GM18868 (cell line): ENCODE measurements at regions not wholly inside any gene's neighbourhood (a gene's known extent, or its start where the extent isn't known, plus 50 kb on each side); places are given as distances from the start of the nearest gene placed in this dataset.
"Not testable (repeated sequence)": the region's sequence is repeated elsewhere in the genome, so short reads cannot be mapped to it uniquely, and the experiment has no call there.

Experiments
- ATAC-seq: cut with Tn5 transposase; IDR thresholded peaks from one replicate; pipeline ENCODE4 v1.9.1; 2021; ENCODE audit warnings: mild to moderate bottlenecking, moderate library complexity; ENCODE audit not compliant: unreplicated experiment

DNA sequence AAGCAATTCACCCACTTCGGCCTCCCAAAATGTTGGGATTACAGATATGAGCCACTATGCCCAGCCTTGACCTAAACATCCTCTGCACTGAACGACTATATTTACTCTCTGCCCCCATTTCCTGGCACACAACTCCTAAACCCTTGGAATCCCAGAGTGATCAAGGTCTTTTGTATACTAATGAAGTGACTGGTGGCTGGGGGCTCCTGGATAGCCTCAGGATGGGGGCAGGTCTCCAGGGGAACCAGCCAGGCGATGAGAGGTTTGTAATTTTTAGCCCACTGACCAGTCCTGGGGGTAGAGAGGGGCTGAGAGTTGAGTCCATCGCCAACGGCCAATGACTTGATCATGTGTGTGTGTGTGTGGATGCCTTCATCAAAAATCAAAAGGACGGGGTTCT is 71.1 kb downstream of the FAM50B start:
- no peak for ATAC-seq

DNA sequence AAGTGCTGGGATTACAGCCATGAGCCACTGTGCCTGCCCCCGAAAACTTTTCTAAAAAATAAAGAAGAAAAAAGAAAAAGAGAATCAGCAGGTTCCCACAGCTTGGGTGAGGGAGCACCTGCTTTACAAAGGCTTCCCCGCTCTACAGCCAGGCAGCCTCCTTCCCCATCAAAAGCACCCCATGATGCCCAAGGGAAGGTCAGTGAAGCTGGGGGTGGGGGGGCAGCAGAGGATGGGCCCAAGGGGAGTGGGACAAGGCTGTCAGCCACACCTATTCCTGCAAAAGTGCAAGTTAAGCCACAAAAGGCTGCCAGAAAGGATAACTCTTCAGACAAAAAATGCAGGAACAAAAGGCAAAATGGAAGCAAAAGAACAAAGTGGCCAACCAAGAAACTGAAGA is 72.5 kb downstream of the FAM50B start:
- ATAC-seq: no peak

DNA sequence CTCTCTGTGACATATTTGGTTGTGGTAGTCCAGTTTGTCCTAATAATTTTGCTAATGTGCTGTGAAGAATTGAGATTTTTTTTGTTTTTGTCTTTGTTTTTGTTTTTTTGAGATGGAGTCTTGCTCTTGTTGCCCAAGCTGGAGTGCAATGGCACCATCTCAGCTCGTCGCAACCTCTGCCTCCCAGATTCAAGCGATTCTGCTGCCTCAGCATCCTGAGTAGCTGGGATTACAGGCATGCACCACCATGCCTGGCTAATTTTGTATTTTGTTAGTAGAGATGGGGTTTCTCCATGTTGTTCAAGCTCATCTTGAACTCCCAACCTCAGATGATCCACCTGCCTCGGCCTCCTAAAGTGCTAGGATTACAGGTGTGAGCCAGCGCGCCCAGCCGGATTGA is 73.4 kb downstream of the FAM50B start:
- not testable (repeated sequence) for ATAC-seq

DNA sequence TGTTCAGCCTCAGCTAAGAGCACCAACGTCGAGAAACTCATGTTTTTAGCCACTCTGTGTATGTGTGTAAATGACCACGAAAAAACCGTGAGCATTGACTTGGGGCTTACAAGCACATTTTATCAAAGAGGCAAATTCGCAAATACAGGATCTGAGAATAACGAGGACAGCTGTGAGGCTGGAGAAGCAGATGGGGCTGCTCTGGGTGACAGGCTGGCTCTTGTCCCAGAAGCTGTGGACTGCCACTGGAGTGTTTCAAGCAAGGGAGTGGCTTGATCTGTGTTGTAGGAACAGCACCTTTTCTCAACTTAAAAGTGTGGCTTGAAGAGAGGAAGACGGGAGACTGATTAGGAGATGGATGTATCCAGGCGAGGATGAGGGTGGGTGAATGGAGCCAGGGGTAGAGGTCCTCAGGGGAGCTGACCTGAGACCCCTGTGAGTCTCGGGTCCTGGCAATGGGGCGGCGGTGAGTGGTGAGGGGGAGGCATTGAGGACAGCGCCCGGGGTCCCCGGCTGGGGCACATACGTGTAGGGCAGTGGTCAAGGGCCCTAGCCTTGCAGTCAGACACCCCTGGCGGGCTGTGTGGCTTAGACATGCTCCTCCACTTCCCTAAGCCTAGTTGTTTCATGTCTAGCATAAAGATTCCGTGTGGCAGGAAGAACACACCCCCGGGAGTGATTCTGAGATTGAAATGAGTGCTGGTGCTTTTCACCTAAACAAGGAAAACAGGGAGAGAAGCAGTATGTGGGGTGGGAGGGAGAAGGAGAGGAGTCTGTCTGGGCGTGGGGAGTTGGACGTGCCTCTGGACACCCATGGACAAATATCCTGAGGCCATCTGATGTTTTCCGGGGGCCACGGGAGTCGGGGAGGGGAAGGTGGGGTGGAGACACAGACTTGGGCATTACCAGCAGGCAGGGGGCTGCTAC is 76.3 kb downstream of the FAM50B start:
- ATAC-seq: not testable (repeated sequence)

DNA sequence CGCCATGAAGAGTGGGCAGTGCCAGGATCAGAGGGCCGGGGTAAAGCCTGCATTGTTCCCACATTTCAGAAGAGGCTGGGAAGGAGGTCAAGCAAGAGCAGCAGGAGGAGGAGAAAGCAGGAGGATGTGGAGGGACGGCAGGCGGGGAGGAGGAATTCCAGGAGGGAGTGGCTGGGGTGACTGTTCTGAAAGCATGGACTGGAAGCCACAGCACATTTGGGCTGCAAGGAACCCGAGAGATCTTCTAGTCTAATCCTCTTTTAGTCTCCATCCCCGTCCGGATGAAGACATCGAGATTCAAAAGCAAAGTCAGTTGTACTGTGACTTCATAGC is 76.9 kb downstream of the FAM50B start:
- no peak for ATAC-seq

DNA sequence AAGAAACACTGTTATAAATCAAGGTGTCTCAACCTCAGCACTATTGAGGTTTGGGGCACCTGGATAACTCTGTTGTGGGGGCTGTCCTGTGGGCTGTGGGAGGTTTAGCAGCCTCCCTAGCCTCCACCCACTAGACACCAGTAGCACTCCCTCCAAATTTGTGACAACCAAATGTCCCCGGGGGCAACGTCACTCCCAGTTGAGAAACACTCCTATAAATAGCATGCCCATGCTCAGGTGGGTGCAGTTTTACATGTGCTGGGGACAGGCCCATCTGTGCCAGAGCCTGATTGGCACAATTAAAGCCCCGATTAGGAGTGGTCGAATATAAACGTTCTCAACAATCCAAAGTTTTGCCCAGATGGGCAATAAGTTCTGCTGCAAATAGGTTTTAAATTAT is 78.9 kb downstream of the FAM50B start:
- no peak for ATAC-seq

DNA sequence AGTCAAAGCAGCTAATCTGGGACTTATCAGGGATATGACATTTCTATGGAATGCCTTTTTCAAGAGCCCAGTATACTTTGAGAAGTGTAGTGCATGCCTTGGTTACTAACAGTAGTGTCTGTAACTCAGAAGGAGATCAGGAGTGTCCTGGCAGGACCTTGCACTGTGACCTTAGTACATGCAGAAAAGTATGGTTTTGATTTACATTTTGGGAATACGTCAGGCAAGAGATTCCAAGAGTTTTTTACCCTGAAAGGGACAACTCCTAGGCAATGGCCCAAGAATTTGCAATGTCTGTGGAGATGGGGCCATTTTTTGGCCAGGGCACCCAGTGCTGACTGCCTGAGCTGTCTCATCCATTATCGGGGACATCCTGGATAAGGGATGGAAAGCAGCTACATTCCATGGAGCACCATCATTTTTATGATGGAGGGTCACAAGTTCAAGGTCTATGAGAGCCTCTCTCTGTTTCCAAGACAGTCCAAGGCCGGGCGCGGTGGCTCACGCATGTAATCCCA is 80.2 kb downstream of the FAM50B start:
- ATAC-seq: no peak

DNA sequence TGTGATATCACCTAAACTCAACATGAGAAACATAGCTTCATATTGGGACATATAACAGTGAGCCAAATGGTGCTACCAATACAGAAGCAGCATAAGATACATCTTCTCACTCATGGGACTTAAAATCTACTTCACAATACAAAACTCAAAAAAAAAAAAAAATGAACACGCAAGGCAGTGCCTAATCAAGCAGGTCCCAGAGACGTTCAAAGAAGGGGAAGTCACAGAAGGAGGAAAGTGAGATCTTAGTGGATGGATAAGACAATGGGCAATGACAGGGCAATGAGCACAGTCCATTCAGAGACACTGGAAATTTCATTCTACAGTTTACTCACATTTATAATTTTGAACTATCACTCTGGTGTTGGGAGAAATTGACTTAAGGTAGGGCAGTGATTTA is 88.3 kb downstream of the FAM50B start:
- no peak for ATAC-seq

DNA sequence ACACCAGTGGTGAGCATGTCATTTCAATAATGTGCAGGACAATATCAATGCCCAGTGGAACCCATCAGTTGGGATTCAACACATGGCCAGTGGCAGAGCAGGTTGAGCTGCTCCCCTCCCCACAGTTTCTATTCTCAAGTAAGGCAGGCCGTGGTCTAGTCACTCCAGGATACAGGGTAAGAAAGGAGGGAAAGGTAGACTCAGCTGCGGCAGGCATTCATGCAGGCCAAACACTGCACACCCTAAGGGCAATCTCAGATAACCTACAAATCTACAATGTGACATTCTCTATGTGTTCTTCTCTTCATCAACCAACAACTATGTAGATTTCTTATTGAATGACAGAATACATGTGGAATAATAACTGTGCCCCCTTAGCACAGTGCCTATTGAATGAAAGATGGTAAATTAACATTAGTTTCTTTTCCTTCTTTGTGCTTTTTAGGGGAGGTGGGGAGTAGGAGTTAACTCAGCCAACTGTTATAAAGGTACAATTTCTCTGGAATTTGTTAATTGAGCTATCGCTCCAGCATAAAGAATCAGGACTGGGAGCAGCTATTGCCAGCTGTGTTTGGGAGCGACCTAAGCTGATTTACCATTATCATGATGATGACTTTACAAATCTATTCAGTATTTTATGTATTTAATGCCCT is 89.7 kb downstream of the FAM50B start:
- no peak for ATAC-seq

DNA sequence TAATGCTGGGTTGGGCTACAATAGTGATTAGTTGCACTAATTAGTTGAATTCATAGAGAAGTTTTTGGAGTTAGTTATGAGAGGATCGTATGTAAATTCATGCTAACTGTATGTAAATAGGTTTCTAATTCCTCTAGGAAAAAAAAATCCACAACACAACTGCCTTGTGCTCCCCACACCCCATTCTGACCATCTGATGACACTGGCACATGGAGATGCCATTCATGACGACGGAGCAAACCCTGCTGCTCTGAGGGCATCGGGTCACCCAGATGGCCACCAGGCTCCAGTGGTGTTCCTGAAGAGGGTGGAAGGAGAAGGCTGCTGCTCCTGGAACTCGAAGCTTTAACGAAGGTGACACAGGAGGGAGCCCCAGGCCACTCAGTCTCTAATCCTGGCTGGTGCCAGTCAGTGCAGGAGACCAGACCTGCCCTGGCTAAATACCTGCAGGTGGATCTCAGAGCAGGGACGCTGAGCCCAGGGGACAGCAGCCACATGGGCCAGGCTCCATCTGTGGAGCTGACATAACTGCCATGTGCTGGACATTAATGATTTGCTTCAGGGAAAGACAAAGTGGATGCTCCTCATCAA is 90.3 kb downstream of the FAM50B start:
- ATAC-seq: no peak

DNA sequence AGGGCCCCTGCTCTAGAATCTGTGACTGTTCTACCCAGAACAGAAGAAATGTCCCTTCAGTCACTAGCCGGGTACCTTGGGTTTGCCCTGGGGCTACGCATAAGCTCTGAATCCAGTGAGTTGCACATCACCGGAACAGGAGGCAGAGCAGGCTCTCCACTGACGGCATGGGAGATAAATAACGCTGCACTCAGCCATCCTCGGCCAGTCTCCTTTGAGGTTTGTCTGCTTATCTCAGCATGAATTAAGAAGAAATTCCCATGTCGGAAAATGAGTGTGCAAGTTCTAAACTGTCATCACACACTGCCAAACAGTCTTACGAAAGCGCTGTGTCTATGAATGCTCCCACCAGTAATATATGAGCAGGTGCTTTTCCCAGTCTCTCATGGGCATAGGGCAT is 90.8 kb downstream of the FAM50B start:
- ATAC-seq: no peak

DNA sequence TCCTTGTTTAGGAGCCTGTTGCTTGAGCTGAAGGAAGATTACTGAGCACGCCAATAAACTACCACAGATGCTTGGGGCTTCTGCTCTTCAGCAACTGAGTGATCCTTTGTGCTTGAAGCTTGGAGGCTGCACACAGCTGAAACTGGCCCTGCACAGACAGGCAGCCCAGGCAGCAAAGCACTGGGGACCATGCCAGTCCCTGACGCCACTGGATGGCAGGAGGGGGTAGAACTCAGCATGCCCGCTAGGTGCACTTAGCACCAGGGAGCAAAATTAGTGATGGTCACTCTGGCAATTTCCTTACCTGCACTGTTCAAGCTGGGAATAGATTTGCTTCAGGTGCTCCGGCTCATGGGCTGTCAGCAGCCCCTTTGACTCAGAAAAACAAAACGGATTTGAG is 91.5 kb downstream of the FAM50B start:
- ATAC-seq: no peak

DNA sequence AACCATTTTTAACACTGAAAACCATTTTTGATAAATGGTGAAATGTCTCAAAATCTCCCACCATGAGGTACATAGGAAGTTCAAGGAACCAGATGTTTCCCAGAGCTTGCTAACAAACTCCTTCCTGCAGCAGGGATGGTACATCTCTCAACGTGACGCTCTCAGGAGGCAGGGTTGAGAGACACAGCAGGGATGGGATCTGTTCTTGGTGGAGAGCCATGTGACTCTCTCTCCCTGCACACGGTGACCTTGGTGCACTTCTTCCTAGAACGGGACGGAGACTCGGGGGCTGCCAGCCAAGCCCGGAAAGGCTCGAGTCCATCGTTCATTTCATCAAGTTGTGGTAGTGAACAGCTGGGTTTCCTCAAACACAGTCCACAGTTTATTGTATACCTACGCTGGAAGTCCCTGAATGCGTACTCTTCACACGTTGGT is 94.2 kb downstream of the FAM50B start:
- no peak for ATAC-seq

DNA sequence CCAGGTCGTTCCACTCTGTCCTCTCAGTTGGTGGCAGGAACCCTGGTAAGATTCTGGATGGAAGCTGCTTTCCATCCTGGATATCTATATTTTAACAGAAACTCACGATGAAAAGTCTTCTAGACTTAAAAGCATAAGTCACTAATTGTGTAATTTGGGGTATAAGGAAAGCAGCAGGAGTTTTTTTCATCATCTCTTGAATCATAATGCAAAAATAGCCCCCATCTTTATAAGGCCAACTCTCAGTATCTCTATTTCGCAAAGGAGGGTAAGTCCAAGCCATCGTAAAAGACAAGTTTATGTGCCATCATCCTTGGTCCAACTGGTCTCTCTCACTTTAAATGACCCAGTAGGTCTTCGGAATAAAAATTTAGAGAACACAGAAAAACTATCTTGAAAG is 95.1 kb downstream of the FAM50B start:
- no peak for ATAC-seq

DNA sequence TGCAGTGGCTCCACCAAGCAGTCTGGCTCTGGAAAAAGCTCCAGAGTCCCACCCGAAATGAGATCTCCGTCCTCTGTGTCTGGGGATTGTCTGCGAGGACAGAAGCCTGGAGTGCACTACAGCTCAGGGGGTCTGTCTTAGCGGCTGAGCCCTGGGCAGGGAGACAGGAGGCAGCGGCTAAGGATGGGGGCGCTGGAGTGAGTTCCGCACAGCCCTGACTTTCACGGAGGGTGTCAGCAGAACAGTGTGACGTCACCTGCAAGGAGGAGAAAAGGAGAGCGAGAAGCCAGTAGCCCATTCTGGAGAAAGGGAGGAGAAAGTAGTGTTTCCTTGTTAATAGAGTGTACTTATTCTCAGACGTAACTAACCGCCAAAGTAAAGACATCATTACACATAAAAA is 97.6 kb downstream of the FAM50B start:
- no peak for ATAC-seq

DNA sequence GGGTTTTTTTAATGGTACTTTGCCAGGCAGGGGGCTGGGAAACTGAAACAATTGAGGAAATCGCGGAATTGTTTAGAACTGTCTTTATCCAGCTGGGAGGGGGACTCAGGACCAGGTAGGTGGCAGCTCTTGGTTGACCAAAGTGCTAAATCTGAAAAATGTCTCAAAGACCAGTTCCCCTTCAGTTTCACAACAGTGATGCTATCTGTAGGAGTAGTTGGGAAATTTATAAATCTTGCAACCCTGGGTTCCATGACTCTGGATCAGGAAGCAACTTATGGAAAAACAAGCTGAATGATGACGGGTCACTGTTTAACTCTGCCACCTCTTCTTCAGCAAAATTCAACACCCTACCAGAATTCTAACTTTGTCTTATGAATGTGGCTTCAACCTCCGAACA is 99.7 kb downstream of the FAM50B start:
- no peak for ATAC-seq

DNA sequence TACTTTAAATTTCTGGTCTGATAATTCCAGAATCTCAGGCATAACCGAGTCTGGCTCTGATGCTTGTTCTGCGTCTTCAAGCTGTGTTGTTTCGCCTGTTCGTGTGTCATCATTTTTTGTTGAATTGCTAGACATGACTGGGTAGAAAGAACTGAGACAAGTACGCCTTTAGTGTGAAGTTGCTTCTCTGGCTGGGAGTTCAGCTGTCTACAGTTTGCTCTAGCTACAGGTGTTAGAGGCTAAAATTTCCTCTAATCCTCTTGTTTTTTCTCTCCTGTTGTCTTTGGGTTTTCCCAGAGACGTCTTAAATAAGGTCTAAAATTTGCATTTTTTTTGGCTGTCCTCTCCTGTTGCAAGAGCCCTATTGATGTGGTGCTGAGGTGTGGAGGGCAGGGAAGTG is 100.3 kb downstream of the FAM50B start:
- ATAC-seq: no peak

DNA sequence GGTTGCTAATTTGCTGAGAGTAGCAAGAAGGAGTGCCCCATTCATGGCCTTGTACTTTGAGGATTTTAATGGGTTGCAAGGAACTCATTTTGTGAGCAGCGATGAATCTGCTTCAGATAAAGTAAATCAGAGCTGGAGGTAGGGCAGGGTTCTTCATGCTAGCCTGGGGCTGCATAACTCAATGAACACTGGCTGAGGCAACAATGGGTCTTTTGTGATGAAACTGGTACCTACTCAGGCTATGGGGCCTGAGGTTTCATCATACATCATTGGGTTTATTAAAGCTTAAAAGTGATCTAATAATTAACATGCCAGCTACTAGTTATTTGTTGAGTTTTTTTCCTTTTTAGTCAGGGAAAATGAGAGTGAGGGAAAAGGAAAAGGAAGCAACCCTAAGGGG is 106.9 kb downstream of the FAM50B start:
- no peak for ATAC-seq

DNA sequence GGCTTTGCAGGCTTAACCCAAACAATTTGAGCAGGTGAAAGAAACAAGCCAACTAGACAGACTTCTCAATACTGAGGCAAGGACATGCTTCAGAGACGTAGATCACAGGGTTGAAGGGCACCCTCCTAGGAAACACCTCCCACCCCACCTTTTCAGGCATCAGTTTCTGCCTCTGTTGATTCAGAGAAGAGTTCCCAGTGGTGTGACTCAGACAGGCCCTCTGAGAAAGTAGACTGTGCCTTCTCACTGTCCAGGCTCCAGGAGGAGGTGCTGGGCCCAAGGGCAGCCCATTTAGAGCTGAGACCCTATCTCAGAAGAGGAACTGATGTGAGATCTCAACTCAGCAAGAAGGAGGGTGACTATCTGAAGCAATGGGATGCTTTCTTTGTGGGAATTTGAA is 108.1 kb downstream of the FAM50B start:
- ATAC-seq: no peak

DNA sequence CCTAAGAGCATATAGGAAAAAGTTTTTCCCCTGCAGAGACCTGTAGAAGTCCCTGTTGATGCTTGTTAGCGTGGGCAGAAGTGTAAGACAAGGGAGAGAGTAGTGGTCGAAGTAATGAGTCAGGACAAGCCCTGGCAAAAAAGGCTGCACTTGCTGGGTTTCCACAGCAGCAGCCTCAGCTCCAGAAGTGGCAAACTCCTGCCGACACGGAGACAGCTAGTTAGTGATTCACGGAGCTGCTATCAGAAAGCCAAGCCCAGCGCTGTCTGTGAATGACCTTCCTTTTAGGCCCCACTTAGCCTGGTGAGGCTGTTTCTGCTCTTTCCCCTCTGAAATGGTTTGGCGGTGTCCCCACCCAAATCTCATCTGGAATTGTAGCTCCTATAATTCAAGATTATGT is 109.1 kb downstream of the FAM50B start:
- no peak for ATAC-seq

DNA sequence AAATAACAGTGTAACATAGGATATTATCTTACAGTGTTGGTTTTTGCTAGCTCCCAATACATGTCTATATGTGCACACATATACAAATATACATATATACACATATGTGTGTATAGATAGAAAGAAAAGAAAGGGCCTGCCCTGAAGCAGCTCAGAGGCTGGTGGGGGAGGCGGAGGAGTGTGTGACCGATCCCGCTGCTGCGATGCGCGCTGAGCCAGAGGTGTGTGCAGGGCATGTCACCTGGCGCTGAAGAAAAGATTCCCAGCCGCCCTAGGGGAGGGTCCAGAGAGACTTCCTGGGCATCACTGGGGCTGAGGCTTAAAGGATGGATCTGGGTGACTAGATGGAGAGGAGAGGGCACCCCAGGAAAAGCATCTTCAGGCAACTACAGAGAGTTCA is 110.2 kb downstream of the FAM50B start:
- ATAC-seq: no peak
